ENCODE measurements at regions not wholly inside any gene's neighbourhood (a gene's known extent, or its start where the extent isn't known, plus 50 kb on each side); places are given as distances from the start of the nearest gene placed in this dataset.

DNA sequence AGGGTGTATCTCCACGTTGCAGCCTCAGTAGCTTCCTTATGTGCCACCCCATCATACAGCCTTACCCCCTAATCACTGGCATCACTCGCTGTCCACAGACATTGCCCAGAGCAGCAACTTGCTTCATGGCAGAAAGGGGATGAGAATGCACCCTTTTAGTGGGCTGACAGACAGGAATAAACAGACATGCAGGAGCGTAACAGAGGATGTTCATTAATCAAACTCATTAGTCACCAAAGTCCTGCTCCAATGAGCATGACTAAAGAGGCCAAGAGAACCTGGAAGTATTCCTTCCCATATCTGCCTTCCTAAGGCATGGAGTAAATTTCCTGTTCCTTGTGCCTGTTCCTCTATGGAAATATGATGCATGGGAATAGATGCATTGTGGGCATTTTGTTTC lies 197.0 kb downstream of the PHLDA1 start:
- TF ChIP-seq ELF4 (IDR thresholded peaks at IDR 0.05), result no peak
- TF ChIP-seq BHLHE40 (IDR thresholded peaks at IDR 0.05; ENCODE audit: borderline replicate concordance), result no peak
- no peak for TF ChIP-seq LEF1 (IDR thresholded peaks at IDR 0.05; ENCODE audit: borderline replicate concordance)
- TF ChIP-seq, protein P1, sequence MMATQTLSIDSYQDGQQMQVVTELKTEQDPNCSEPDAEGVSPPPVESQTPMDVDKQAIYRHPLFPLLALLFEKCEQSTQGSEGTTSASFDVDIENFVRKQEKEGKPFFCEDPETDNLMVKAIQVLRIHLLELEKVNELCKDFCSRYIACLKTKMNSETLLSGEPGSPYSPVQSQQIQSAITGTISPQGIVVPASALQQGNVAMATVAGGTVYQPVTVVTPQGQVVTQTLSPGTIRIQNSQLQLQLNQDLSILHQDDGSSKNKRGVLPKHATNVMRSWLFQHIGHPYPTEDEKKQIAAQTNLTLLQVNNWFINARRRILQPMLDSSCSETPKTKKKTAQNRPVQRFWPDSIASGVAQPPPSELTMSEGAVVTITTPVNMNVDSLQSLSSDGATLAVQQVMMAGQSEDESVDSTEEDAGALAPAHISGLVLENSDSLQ (IDR thresholded peaks at IDR 0.05), result no peak
- no peak for TF ChIP-seq TARDBP (IDR thresholded peaks at IDR 0.05)
- no peak for TF ChIP-seq SP1 (IDR thresholded peaks at IDR 0.05)
- no peak for TF ChIP-seq FOXK2 (IDR thresholded peaks at IDR 0.05)
- no peak for TF ChIP-seq NFRKB (IDR thresholded peaks at IDR 0.05)
- no peak for TF ChIP-seq CTBP1 (IDR thresholded peaks at IDR 0.05; ENCODE audit: borderline replicate concordance)
- TF ChIP-seq SUZ12 (IDR thresholded peaks at IDR 0.05), result no peak
